DMS79 treated with DMSO at 0.1 percent for 48 hours (cell line): ENCODE measurements at regions not wholly inside any gene's neighbourhood (a gene's known extent, or its start where the extent isn't known, plus 50 kb on each side); places are given as distances from the start of the nearest gene placed in this dataset.
"Not testable (repeated sequence)": the region's sequence is repeated elsewhere in the genome, so short reads cannot be mapped to it uniquely, and the experiment has no call there.

Experiments
- DNase-seq: peaks from one replicate; lab custom pipeline; 2025; lab: John Stamatoyannopoulos, UW

DNA sequence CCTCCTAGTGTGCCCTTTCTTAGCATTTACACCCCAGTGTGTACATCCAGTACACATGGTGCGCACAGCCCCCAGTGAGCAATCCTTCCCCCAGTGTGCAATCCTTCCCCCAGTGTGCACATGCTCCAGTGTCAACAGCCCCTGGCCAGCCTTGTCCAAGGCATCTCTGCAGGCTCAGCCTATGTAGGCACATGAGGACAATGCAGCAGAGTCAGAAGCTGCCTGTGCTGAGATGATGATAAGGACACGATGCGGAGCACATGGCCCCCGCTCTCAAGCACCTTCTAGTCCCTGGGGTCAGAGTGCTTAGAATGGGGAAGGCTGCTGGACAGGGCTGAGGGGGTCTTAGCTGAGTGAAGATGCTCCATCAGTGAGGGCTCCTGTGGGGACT is 69.8 kb downstream of the GADD45G start:
- no peak for DNase-seq

- peak; percentile 83 for DNase-seq
Measured at GRCh38 chr9:89675058-89675742, 70.4 kb downstream of the GADD45G start.

DNA sequence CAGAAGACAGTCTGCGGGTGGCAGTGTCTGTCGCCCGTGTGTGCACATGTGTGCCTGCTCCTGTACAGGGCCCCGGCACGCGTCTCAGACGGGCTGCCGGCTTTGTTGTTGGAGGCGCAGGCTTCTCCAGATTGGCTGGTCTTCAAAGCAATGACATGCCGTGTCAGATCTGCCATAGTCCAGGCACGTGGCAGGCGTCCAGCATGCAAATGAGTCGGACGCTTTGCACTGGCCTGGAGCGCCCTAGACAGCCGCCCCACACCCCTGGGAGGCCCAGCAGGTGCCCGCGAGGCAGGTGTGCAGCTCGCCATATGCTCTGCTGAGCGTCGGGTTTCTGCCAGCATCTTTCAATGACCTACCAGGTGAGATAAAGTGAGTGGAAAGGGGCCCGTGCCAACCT is 71.5 kb downstream of the GADD45G start:
- DNase-seq, result peak; percentile 74

GRCh38 chr9:89677702-89678395 is 73.0 kb downstream of the GADD45G start:
- peak; percentile 82 for DNase-seq

GRCh38 chr9:89678396-89679015 is 73.7 kb downstream of the GADD45G start:
- DNase-seq, result peak; percentile 54

DNA sequence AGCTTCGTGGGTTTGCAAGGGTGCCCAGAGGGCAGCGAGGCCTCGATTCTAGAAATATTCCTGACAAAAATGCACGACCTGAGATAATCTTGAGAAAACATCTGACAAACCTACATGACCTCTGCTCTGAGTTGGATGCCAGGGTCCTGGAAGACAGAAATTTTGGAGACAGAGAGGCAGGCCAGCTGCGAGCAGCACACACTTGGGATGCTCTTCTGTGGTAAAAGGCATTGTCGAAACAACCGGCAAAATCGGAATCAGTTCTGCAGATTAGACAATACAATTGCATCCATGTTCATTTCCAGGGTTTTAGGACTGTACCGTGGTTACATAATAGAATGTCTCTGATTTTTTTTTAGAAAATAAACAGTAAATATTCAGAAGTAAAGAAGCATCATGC is 74.2 kb downstream of the GADD45G start:
- no peak for DNase-seq

GRCh38 chr9:89679581-89679980 is 74.8 kb downstream of the GADD45G start:
- no peak for DNase-seq

- no peak for DNase-seq
Measured at GRCh38 chr9:89680547-89681467, 76.0 kb downstream of the GADD45G start.

DNA sequence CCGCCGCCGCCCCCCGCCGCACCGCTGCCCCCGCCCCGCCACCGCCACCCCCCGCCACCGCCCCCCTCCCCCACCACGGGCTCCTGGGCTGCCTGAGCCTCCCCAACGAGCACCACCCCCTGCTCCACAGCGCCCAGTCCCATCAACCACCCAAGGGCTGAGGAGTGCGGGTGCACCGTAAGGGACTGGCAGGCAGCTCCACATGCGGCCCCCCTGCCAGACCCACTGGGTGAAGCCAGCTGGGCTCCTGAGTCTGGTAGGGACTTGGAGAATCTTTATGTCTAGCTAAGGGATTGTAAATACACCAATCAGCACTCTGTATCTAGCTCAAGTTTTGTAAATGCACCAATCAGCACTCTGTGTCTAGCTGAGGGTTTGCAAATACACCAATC is 76.7 kb downstream of the GADD45G start:
- not testable (repeated sequence) for DNase-seq

DNA sequence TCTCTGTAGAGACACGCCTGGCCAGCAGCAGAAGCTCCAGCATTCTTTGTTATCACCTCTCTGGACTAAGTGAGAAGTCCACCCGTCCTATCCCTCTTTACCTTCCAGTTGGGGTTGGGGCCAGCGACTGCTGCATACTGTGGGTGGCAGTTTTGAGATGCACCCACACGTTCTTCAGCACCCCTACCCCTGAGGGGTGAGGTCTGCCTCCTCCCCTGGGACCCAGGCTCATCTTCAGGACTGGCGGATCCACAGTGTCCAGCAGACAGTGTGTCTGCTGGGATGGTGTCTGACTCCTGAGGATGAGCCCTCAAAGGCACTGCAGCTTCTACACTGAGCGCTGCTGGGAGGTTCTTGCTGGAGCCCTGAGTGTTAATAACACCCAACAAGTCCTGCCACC is 78.8 kb downstream of the GADD45G start:
- DNase-seq, result no peak

DNA sequence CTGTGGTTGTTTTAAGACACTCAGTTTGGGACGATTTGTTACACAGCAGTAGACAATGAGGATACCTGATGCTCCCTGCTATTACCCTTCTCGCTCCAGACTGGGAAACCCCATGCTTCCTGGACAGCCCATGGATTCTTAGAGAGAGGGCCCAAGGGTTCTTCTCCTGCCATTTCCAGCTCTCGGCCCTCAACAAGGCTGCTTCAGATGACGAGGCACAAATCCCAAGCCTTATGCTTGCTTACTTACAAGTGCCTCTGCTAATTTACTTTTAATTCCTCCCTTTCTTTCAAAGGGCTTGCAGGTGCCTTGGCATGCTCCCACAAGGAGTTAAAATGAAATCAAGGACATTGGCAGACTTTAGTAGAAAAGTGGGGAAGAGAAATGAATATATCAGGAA is 79.4 kb downstream of the GADD45G start:
- DNase-seq, result peak; percentile 20

- DNase-seq, result no peak
Measured at GRCh38 chr9:89684912-89685636, 80.3 kb downstream of the GADD45G start.

DNA sequence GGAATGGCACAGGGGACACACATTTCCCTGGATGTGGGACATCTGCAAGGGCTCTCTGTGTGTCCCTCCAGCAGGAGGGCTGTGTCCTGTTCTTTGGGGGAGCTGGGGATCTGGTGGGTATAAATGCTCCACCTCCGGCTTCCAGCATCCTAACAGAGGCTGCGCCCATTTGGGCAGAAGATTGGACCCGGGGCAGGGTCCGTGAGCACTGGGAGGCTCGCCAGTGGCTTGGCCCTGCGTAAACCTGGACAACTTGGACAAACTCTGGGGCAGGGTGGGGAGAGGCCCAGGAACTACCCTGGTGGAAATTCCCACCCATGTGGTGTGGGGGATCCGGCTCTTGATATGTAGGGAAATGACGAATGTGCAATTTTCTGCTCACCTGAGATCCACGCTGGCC is 80.9 kb downstream of the GADD45G start:
- DNase-seq, result no peak

DNA sequence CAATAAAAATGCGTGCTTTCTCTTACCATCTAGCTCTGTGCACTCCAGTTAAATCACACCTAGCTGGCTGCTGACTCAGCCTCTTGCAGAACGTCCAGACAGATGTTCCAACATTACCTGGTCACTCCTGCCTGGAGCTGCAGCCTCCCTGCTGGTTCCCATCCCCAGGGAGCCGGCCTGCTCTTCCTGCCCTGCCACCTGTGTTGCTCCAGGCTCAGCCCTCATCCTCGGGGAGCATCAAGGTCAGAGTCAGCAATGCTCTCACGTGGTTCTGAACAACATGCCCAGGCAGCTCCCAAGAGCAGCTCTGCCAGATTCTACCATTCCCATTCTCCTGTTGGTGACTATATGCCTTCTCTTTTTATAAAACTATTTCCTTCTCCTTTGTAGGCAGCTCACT is 81.3 kb downstream of the GADD45G start:
- DNase-seq, result peak; percentile 76

DNA sequence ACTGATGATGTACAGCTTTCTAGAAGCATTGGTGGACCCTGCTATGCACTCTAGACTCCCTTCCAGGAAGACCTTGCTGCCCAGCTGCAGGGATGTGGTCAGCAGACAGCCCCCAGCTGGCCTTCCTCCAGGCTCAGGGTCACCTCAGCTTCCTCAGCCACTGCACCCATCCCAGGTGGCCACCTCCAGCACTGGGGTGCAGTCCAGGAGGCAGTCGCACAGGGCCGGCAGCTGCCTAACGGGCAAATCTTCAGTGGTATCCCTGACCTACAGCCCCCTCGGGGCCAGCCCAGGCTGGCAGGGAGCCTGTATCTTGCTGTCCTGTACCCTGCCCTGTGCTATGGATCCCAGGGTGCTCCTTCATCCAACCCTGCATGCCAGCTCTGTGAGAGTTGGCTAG is 81.8 kb downstream of the GADD45G start:
- DNase-seq, result no peak

GRCh38 chr9:89687188-89687587 is 82.4 kb downstream of the GADD45G start:
- DNase-seq, result peak; percentile 20

DNA sequence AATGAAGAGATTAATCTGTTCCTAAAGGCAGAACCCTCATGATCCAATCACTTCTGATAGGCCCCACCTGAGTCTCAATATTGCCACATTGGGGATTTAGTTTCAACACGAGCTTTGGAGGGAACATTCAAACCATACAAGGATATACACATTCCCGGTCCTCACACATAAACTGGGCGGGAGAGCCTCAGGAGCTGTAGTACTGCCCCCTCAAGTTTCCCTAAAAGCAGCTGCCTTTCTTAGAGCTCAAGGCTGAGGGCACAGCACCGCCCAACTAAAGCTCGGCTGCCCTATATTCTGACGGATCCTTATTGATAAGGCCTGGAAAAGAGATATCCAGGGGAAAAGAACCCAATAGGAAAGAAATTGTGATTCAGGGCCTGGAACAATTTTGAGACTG is 83.0 kb downstream of the GADD45G start:
- DNase-seq, result no peak

DNA sequence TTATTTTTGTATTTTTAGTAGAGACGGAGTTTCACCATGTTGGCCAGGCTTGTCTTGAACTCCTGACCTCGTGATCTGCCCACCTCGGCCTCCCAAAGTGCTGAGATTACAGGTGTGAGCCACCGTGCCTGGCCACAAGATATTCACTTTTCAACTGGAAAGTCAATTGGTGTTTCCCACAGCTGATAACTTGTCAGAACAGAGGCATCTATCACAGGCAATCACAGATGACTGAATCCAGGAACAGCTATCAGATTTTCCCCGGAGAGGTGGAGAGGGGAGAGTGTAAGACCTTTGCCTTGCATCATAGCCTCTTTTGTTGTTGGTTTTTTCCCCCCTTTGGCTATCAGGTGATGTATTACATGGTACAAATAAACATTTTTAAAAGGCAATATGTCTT is 84.5 kb downstream of the GADD45G start:
- DNase-seq, result not testable (repeated sequence)

- DNase-seq, result peak; percentile 10
Measured at GRCh38 chr9:89690334-89690912, 85.6 kb downstream of the GADD45G start.

- no peak for DNase-seq
Measured at GRCh38 chr9:89695441-89695891, 90.7 kb downstream of the GADD45G start.

DNA sequence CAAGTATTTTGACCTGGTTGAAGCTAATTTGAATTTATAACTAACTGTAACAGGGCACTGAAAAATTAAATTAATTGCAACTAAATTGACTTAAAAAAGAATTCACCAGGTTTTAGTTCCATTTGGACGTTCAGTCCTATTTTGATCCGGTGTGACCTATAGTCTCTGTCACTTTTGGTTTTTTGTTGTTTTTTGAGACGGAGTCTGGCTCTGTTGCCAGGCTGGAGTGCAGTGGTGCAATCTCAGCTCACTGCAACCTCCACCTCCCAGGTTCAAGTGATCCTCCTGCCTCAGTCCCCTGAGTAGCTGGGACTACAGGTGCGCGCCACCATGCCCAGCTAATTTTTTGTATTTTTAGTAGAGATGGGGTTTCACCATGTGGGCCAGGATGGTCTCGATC is 91.2 kb downstream of the GADD45G start:
- DNase-seq, result not testable (repeated sequence)
